Frontal cortex (tissue), 3 donors: ENCODE measurements at regions not wholly inside any gene's neighbourhood (a gene's known extent, or its start where the extent isn't known, plus 50 kb on each side); places are given as distances from the start of the nearest gene placed in this dataset.
"Not testable (repeated sequence)": the region's sequence is repeated elsewhere in the genome, so short reads cannot be mapped to it uniquely, and the experiment has no call there.

ENCODE experiments used
- DNase-seq, 2 donors: peaks; one replicate each; pipeline ENCODE4 v3.0.0; 2012; ENCODE audit warnings: low spot score in 2 of 2
- FAIRE-seq: peaks from 2 replicates; lab custom pipeline; 2012; peaks lifted over from hg19 to GRCh38; lab: Jason Lieb, UNC
- donor health status: control.
- donor health status: control.
- donor health status: control.

- DNase-seq = no peak
- no peak for FAIRE-seq
Measured at GRCh38 chr3:99586701-99587100, 51.7 kb upstream of the COL8A1 start.

GRCh38 chr3:99579965-99580364, 58.4 kb upstream of the COL8A1 start:
- DNase-seq = no peak
- no peak for FAIRE-seq

GRCh38 chr3:99579246-99579645, 59.1 kb upstream of the COL8A1 start:
- DNase-seq (no peak), FAIRE-seq (no peak)

DNA sequence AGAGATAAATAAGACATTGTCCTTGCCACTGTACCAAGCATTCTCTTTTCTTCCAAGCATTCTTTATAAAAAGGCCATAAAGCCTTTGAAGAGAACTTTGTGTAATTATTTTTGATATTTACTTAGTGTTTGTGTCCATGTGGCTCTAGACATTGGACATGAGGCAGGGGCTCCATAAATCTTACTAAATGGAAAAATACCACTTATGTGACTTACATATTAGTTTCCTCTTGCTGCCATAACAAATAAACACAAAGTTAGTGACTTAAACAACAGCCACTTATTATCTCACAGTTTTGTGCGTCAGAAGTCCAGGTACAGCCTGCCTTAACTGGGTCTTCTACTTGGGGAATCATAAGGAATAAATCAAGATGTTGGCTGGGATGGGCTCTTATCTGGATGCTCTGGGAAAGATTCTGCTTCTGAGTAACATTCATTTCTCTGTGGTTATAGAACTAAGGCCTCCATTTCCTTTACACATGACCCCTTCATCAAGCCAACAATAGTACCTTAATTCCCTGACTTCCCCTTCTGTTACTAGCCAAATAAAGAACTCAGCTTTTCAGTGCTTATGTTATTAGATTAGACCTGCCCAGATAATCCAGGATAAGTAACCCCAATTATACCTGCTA, 59.9 kb upstream of the COL8A1 start:
- DNase-seq = no peak
- no peak for FAIRE-seq

DNA sequence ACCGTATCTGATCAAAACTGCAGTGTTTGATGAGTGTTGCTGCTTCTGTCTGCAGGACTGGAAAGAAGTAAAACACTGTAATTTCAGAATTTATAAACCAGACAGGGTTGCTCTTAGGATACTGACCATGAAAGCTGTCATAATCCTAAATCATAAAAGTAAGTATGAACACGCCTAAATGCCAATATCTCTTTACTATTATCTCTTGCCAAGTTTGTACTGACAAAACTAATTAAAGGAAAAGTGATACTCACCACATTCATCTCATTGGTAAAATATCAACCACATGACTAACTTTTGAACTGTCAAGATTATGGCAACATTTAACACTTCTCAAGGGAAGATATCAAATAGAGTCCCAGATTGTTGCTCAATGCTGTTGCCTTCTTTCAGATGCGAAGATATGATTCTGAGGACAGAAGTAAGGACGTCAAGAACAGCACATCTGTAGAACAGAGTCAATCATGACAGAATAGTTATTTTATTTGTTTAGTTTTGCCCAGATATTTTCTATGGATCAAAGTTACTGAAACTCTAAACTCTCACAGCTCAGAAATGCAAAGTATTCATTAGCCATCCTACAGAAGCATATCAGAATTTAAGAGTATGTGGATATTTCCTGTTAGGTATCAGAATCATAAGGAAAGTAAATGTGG, 61.4 kb upstream of the COL8A1 start:
- FAIRE-seq = no peak
- DNase-seq = no peak

GRCh38 chr3:99575683-99576082, 62.7 kb upstream of the COL8A1 start:
- FAIRE-seq (no peak), DNase-seq (no peak)

GRCh38 chr3:99570061-99570460, 68.3 kb upstream of the COL8A1 start:
- FAIRE-seq = no peak

GRCh38 chr3:99568663-99569335, 69.6 kb upstream of the COL8A1 start:
- no peak for FAIRE-seq
- no peak for DNase-seq

More at GRCh38 chr3:99570061-99570460, 68.3 kb upstream of the COL8A1 start:
- DNase-seq = no peak

DNA sequence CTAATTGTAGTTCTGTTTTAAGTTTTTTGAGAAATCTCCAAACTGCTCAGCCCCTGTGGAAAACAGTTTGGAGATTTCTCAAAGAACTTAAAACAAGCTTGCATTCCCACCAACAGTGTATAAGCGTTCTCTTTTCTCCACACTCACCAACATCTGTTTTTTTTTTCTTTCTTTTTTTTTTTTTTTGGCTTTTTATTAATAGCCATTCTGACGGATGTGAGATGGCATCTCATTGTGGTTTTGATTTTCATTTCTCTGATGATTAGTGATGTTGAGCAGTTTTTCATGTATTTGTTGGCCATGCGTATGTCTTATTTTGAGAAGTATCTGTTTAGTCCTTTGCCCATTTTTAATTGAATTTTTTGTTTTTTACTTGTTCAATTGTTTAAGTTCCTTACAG, 73.1 kb upstream of the COL8A1 start:
- FAIRE-seq = no peak
- no peak for DNase-seq

DNA sequence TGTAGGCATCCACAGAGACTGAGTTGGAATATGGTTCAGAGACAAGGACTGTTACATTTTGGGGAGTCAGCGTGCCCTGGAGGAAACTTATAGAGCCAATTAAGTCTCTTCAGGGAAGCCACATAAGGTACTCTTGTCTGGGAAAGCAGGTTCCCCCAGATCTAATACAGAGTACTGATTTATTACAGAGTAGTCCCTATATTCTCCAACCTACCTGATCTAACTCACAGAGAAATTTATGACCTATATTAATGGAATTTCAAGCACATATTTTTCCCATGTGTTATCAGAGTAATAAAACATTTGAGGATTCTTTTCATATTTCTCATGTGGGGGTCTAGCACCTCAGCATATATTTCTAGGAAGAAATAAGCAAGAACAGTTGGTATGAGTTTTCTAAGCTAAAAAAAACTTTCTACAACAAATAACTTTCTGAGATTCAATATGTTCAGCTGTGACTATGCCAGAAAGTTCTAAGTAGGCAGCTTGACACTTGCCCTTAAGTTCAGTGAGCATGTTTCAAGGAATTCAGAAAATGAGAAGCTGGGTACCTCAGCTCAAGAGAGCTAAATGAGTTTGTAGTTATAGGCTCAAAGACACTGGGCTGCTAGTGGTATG, 75.3 kb upstream of the COL8A1 start:
- DNase-seq = no peak
- FAIRE-seq = no peak

DNA sequence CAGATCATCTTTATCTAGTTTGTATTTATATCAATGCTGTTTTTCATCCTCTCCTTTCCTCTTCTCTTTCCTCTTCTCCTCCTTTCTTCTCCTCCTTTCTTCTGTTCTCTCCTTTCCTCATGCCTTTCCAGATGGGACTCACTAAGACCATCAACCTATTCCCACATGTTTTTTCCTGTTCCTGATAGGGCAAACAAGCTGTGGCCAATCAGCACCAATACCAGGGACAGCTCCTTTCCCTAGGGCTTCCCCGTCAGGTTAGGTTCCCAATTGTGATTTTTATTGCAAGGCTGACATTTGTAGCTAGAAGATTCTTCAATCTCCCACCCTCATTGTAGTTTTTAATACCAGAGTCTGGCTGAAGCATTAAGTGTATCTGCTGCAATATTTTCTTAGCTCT, 76.3 kb upstream of the COL8A1 start:
- no peak for FAIRE-seq
- DNase-seq = no peak

GRCh38 chr3:99561056-99561455, 77.3 kb upstream of the COL8A1 start:
- FAIRE-seq (no peak), DNase-seq (no peak)

DNA sequence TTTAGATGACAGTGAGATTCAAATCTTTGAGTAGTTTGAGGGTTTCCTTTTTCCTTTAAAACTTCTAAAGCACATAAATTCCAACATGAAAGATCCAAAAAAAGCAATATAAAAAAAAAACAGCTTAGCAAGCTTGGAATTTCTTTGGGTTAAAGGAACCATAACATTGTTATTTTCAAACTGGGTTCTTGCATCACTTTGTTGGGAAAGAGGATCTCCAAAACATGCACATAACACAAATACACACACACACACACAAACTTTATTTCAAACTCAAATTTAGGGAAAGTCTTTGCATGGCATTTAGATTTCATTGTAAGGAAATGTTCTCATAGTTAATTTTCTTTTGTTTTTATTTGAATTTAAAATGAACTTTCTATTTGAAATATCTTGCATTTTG, 79.2 kb upstream of the COL8A1 start:
- FAIRE-seq (no peak), DNase-seq (no peak)

DNA sequence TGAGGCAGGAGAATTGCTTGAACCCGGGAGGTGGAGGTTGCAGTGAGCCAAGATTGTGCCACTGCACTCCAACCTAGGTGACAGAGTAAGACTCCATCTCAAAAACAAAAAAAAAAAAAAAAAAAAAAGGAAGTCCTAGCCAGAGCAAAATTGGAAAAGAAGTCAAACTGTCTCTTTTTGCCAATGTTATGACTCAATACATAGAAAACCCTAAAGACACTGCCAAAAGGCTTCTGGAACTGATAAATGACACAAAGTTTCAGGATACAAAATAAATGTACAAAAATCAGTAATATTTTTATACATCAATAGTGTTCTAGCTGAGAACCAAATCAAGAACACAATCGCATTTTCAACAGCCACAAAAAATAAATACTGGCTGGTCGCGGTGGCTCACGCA, 82.5 kb upstream of the COL8A1 start:
- not testable (repeated sequence) for DNase-seq

DNA sequence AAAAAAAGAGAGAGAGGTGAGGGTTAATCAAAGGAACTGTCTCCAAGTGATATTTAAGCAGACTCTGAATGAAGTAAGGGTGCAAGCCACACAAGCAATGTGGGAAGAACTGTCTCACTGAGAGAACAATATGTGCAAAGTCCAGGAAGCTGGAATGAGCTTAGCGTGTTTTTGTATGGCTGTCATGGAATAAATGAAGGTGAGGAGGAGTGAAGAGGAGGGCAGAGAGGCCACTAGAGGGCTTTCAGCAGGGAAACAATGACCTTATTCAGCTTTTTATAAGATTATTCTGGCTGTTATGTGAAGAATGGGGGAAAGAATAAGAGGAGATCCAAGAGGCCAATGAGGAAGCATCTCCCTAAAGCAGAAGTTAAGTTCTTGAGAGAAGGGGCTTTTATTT, 86.9 kb upstream of the COL8A1 start:
- DNase-seq = no peak
- no peak for FAIRE-seq

More for the DNA sequence above, 82.5 kb upstream of the COL8A1 start:
- not testable (repeated sequence) for FAIRE-seq

DNA sequence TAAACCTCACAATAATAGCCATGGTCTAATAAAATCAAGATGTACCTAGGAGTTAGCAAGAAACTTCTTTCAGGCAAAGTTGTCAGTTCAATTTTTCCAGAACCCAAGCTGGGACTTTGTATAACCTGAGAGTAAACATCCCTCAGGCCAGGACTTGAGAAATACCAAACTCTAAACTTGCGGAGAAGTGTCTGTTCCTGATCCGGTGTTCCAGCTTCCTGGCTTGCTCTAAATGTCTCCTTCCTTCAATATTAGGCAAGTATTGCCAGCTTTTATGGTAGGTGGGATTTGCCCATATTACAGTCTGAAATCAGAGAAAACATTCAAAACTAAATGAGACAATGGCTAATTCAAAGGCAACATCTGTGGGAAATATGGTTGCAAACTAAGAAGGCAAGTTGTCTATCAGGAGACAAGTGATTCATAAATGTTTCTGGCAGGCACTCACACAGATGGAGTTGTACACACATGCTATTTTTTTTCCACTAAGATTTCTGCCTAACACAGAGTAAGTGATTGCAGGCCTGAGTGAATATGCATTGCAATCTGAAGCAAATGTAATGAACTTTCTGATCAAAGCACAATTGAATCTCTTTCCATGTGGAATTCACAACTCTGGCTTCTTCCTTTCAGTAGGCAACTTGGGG, 88.3 kb upstream of the COL8A1 start:
- no peak for FAIRE-seq
- no peak for DNase-seq

DNA sequence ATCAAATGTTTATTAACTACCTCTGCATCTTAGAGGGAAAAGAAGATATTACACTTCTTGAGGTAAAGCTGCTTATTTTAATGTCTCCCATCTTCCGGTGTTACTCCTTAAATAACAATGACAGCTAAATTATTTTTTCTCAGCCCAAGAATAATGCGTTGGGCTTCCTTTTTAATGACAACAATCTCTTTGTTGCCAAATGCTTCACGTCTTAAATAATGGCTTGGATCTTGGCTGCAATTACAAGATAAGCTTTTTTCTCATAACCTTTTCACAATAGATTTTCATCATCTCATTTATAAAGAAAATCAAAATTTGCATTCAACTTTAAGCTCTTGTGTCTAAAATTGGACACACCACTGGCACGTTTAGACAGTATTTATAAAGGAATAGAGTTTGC, 89.2 kb upstream of the COL8A1 start:
- no peak for FAIRE-seq
- DNase-seq = no peak

DNA sequence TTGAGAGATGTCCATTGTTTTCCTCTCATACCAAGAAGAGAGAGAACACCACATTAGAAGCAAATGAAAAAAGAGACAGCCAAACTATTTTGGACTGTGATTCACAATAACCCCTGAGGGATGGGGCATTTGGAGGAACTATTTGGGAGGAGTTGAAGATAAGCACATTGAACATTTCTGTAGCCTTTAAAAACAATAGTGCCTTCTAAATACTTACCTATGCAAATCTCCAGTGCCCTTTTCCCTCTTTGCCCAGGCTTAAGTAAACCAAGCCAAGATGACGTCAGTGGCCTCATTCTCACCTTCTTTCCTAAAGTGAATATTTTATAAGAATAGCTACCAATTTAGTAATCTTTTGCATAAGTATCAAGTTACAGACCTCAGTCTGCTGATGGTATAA, 89.7 kb upstream of the COL8A1 start:
- FAIRE-seq = no peak
- DNase-seq = no peak

DNA sequence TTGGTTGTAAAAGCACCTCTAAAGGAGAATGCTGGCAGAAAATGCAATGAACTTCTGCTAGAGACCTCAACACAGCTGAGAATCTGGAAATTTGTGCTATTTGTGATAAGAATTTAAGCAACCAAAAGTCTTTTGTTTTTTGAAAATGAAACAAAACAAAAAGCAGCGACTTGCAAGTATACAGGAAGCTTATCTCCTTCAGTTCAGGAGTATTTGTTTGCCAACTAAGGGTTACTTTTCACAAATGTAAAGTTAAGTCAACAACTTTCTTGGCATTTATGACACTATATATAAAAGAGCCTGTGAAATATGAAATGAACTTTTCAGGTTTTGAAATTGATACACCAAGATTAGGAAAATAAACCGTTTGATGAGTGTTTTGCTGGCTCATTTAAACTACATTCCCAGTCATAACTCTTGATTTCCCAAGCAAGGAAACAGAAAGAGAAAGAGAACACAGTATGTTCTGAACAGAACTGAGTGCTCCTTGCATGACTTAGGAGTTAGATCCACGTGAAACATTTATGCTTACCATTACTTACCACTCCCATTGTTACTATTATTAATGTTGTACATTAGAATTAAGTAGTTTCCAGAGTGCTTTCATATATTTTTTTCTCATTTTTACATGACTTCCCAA, 92.3 kb upstream of the COL8A1 start:
- FAIRE-seq = no peak
- DNase-seq = no peak

DNA sequence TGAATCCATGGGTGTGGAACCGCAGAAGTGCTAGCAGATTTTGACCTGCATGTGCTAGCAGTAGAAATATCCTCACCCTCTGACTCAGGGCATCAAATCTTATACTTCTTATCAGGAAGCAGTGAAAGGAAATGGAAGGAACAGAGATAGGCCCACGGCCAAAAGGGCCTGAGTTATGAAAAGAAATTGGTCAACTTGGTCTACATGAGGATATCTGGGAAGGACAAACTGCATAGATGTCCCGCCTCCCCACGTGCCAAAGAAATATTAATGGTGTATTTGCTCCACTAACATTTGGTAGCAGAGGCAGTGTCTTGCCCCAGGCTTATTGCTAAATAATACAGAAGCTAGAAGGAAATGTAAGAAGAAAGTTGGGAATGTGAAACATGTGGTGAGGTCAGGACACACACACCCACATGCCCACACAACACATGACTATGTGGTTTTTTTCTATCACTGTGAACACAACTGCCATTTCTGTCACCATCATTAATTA, 93.6 kb upstream of the COL8A1 start:
- FAIRE-seq = no peak
- no peak for DNase-seq
